K562 (cell line): ENCODE measurements at regions not wholly inside any gene's neighbourhood (a gene's known extent, or its start where the extent isn't known, plus 50 kb on each side); places are given as distances from the start of the nearest gene placed in this dataset.

Experiments
- ATAC-seq: fragments of 200-7000 bp; cut with Tn5 transposase; 3 replicates; pipeline ENCODE4 v1.9.1; 2020; ENCODE audit warnings: moderate library complexity
- BruUV-seq: library from RNA; stranded (reverse); fragments of 400-500 nt; replicated peaks from 2 replicates; lab custom pipeline; 2021; lab: Mats Ljungman, UMichigan
- CTCF ChIA-PET: fragments of 300-600 bp; formaldehyde crosslinking; extraction: SDS; loops from one replicate; lab custom pipeline; 2021; ENCODE audit warnings: low intra/inter-chr PET ratio; lab: Yijun Ruan, JAX
- POLR2A ChIA-PET: fragments of 300-600, 350-650 bp; sonication (Branson Sonifier 250); formaldehyde crosslinking; extraction: SDS; loops from one replicate; lab custom pipeline; 2021; ENCODE audit warnings: antibody characterized with exemption, inconsistent platforms; lab: Yijun Ruan, JAX
- DNase-seq, 4 experiments: peaks; one replicate each; pipeline versions ENCODE4 v3.0.0 to v3.0.0-alpha.2; 2011 to 2018; ENCODE audit warnings: low spot score in 3 of 4, mixed read lengths in 3 of 4; ENCODE audit errors: extremely low read depth in 1 of 4
- FAIRE-seq: peaks from 2 replicates; lab custom pipeline; 2011; peaks lifted over from hg19 to GRCh38; lab: Jason Lieb, UNC
- H2AFZ ChIP-seq: 2 replicates; pipeline ENCODE4 v1.6.0; 2011; ENCODE audit warnings: low read depth, low read length, control low read depth, inconsistent platforms
- H3K27ac ChIP-seq: fragments of 200-600 bp; 3 replicates; pipeline ENCODE4 v1.8.0; 2011; ENCODE audit warnings: low read depth, mild to moderate bottlenecking, control low read depth, inconsistent platforms, low read length, moderate library complexity, mixed read lengths; ENCODE audit errors: extremely low read depth
- H3K27me3 ChIP-seq, 2 experiments: fragments of 300-600 bp in 1 of 2; 2 replicates in 1 of 2; 3 replicates in 1 of 2; pipeline versions ENCODE4 v1.6.0 to v1.8.0; 2011; ENCODE audit warnings: inconsistent platforms in 2 of 2, low read length in 2 of 2, mild to moderate bottlenecking in 1 of 2, mixed read lengths in 1 of 2, moderate library complexity in 1 of 2; ENCODE audit not compliant: control insufficient read depth in 2 of 2, insufficient read depth in 2 of 2
- H3K36me3 ChIP-seq: fragments of 300-600 bp; 3 replicates; pipeline ENCODE4 v1.8.0; 2011; ENCODE audit warnings: mild to moderate bottlenecking, low read length, inconsistent platforms; ENCODE audit not compliant: control insufficient read depth, insufficient read depth
- H3K4me1 ChIP-seq, 2 experiments: fragments of 200-600 bp in 1 of 2; replicated peaks in 1 of 2; 2 replicates in 1 of 2; 3 replicates in 1 of 2; pipeline versions ENCODE4 v1.5.1 to v1.8.0; 2011; ENCODE audit warnings: inconsistent platforms in 2 of 2, low read length in 2 of 2, mild to moderate bottlenecking in 1 of 2, mixed read lengths in 1 of 2, moderate library complexity in 1 of 2; ENCODE audit not compliant: control insufficient read depth in 2 of 2, insufficient read depth in 2 of 2
- H3K4me2 ChIP-seq: 2 replicates; pipeline ENCODE4 v1.6.1; 2011; ENCODE audit warnings: low read length, control low read depth, inconsistent platforms, mixed read lengths; ENCODE audit not compliant: insufficient read depth
- H3K4me3 ChIP-seq: fragments of 200-600 bp; sonication (generic), shearing (Covaris generic); 2 replicates; pipeline ENCODE4 v1.5.1; 2016; ENCODE audit warnings: control low read depth, inconsistent platforms
- H3K79me2 ChIP-seq: fragments of 200-600 bp; 3 replicates; pipeline ENCODE4 v1.8.0; 2011; ENCODE audit warnings: low read length, inconsistent platforms; ENCODE audit not compliant: control insufficient read depth, insufficient read depth
- H3K9ac ChIP-seq, 2 experiments: 2 replicates each; pipeline versions ENCODE4 v1.6.0 to v1.6.1; 2011; ENCODE audit warnings: low read depth in 2 of 2, low read length in 2 of 2, control low read depth in 1 of 2, inconsistent platforms in 1 of 2, mild to moderate bottlenecking in 1 of 2, mixed read lengths in 1 of 2; ENCODE audit not compliant: insufficient read depth in 1 of 2
- H3K9me1 ChIP-seq: one replicate; pipeline ENCODE4 v1.6.0; 2011; ENCODE audit warnings: inconsistent platforms, mild to moderate bottlenecking, low read length, moderate library complexity; ENCODE audit not compliant: control insufficient read depth, insufficient read depth
- H3K9me3 ChIP-seq: replicated peaks from 2 replicates; pipeline ENCODE4 v1.5.1; 2011; ENCODE audit warnings: low read depth, low read length, inconsistent platforms; ENCODE audit not compliant: control insufficient read depth, insufficient read depth
- H4K20me1 ChIP-seq: replicated peaks from 2 replicates; pipeline ENCODE4 v1.6.1; 2011; ENCODE audit warnings: low read length, inconsistent platforms, mixed read lengths; ENCODE audit not compliant: control insufficient read depth, insufficient read depth
- ETS2 ChIP-seq: IDR thresholded peaks from 2 replicates; pipeline ENCODE4 v1.6.1; 2016; ENCODE audit warnings: borderline replicate concordance, missing genetic modification characterization, mild to moderate bottlenecking, moderate library complexity, missing compliant biosample characterization; ENCODE audit not compliant: poor library complexity, severe bottlenecking
- RERE ChIP-seq: sonication (generic); formaldehyde crosslinking; IDR thresholded peaks from 2 replicates; pipeline ENCODE4 v1.8.0; 2023; ENCODE audit warnings: missing genetic modification reagents, mild to moderate bottlenecking, borderline replicate concordance
- ZC3H8 ChIP-seq: fragments of 450-650 bp; IDR thresholded peaks from 2 replicates; pipeline ENCODE4 v1.6.1; 2017
- ZNF398 ChIP-seq: fragments of 250-450 bp; sonication (Bioruptor Pico); IDR thresholded peaks from 2 replicates; pipeline ENCODE4 v1.8.0; 2021; ENCODE audit warnings: moderate library complexity, mild to moderate bottlenecking, inconsistent platforms
- ZNF551 ChIP-seq: fragments of 250-450 bp; sonication (Bioruptor Pico); IDR thresholded peaks from 2 replicates; pipeline ENCODE4 v1.5.0; 2021; ENCODE audit warnings: mild to moderate bottlenecking, moderate library complexity
- WGBS: fragments of 100-300 bp; shearing (Covaris generic); methylation state at CpG from one replicate; pipeline ENCODE4 v1.1.6; 2016; ENCODE audit warnings: low coverage, mixed read lengths; ENCODE audit not compliant: insufficient coverage; ENCODE audit errors: missing lambda C conversion rate; 5-methylcytosine and 5-hydroxymethylcytosine counted together
- in situ Hi-C: fragments of 300-500 bp; cut with MboI; formaldehyde crosslinking; loops from 4 replicates; pipeline ENCODE4 v1.15.0; 2018; ENCODE audit warnings: inconsistent platforms, mixed read lengths
- intact Hi-C: fragments of 100-400 bp; cut with micrococcal nuclease; formaldehyde crosslinking; loops from 2 replicates; pipeline ENCODE4 v1.14.2; 2022
- TF ChIP-seq, protein P1 (sequence below): sonication (generic); IDR thresholded peaks from 2 replicates; pipeline ENCODE4 v1.6.1; 2016

DNA sequence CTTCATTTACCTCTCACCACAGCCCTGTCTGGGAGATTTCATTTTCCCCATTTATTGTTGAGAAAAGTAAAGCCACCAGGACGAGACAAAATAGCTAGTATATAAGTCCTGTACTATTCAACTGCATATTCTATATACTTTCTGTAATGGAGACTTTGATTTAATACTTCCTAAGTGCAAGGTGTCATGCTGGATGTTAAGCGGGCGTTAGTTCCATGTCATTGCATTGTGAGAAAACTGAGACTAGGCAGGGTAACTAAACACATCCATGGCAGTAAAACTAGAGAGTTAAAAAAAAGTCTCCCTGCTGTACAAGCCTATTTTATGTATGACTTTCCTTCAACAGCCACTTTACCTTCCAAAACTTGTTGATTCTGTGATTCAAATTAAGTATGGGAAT is 969.6 kb downstream of the STIM2 start:
- Histone ChIP-seq H3K27me3 (no peaks in the 10 kb centered on the region), H3K36me3 (no peaks in the 10 kb centered on the region), H3K4me2 (no peak overlapping the region), H3K4me3 (no peak overlapping the region), H3K9me1 (no peaks in the 10 kb centered on the region), H2AFZ (no peak overlapping the region), H4K20me1 (no peaks in the 10 kb centered on the region), H3K9ac (no peak overlapping the region), H3K79me2 (no peaks in the 10 kb centered on the region), H3K27ac (no peak overlapping the region), H3K9me3 (no peaks in the 10 kb centered on the region), H3K4me1 (no peaks in the 10 kb centered on the region)
- ChIA-PET POLR2A (no interaction called here), CTCF (no interaction called here)
- no peak for DNase-seq
- BruUV-seq: no TSS peak
- TF ChIP-seq ETS2 (tag) (no peak), ZNF551 (no peak), ZNF398 (CRISPR knock-in tag) (no peak), ZC3H8 (no peak), RERE (no peak)
- TF ChIP-seq, protein P1, sequence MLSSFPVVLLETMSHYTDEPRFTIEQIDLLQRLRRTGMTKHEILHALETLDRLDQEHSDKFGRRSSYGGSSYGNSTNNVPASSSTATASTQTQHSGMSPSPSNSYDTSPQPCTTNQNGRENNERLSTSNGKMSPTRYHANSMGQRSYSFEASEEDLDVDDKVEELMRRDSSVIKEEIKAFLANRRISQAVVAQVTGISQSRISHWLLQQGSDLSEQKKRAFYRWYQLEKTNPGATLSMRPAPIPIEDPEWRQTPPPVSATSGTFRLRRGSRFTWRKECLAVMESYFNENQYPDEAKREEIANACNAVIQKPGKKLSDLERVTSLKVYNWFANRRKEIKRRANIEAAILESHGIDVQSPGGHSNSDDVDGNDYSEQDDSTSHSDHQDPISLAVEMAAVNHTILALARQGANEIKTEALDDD: no peak
- in situ Hi-C loops (no loop called here), intact Hi-C loops (no loop called here)
- ATAC-seq: no peak
- no peak for FAIRE-seq
- 0% methylated on average over 3 of the region's 3 CpGs for WGBS
